Upper lobe of left lung (tissue), 6 donors: ENCODE measurements at regions not wholly inside any gene's neighbourhood (a gene's known extent, or its start where the extent isn't known, plus 50 kb on each side); places are given as distances from the start of the nearest gene placed in this dataset.

Source experiments
- ATAC-seq, 2 donors: fragments of 200-7000 bp; cut with Tn5 transposase; one replicate each; pipeline ENCODE4 v1.9.1; 2022; ENCODE audit warnings: mild to moderate bottlenecking in 2 of 2, moderate library complexity in 2 of 2; ENCODE audit not compliant: low FRiP score in 2 of 2
- DNase-seq, 2 donors: peaks; one replicate each; pipeline ENCODE4 v3.0.0-alpha.2; 2019 to 2020
- H3K27ac ChIP-seq, 4 donors: fragments of 200-600 bp; sonication (generic); one replicate each; pipeline ENCODE4 v1.5.1; 2016 to 2019
- H3K27me3 ChIP-seq, 4 donors: fragments of 200-600 bp; sonication (generic); one replicate each; pipeline ENCODE4 v1.5.1; 2017 to 2019
- H3K36me3 ChIP-seq, 4 donors: fragments of 200-600 bp; sonication (generic); one replicate each; pipeline ENCODE4 v1.5.1; 2016 to 2019
- H3K4me1 ChIP-seq, 4 donors: fragments of 200-600 bp; sonication (generic); one replicate each; pipeline ENCODE4 v1.5.1; 2018 to 2019
- H3K4me3 ChIP-seq, 4 donors: fragments of 200-600 bp; sonication (generic); one replicate each; pipeline ENCODE4 v1.5.1; 2017 to 2019; ENCODE audit warnings: mild to moderate bottlenecking in 2 of 4, moderate library complexity in 1 of 4
- H3K9me3 ChIP-seq, 4 donors: fragments of 200-600 bp; sonication (generic); one replicate each; pipeline ENCODE4 v1.5.1; 2018 to 2019
- CTCF ChIP-seq, 6 experiments: fragments of 450-650 bp in 4 of 6; fragments of 200-600 bp in 2 of 6; sonication (generic) in 2 of 6; IDR thresholded peaks; one replicate each; pipeline ENCODE4 v1.5.1; 2016 to 2019; ENCODE audit warnings: antibody characterized with exemption in 6 of 6
- EP300 ChIP-seq, 4 donors: sonication (generic); formaldehyde crosslinking; IDR thresholded peaks; one replicate each; pipeline ENCODE4 v1.5.1; 2017; ENCODE audit warnings: antibody characterized with exemption in 4 of 4, control low read depth in 2 of 4
- POLR2A ChIP-seq, 4 donors: fragments of 450-650 bp; IDR thresholded peaks; one replicate each; pipeline ENCODE4 v1.5.1; 2016 to 2017; ENCODE audit warnings: antibody characterized with exemption in 4 of 4, mild to moderate bottlenecking in 2 of 4
- POLR2AphosphoS5 ChIP-seq, 2 donors: sonication (generic); formaldehyde crosslinking; IDR thresholded peaks; one replicate each; pipeline ENCODE4 v1.5.1; 2017; ENCODE audit warnings: antibody characterized with exemption in 2 of 2
- WGBS, 2 donors: methylation state at CpG; one replicate each; pipeline ENCODE4 v1.1.5; 2017 to 2018; 5-methylcytosine and 5-hydroxymethylcytosine counted together
- donor health status: DM: no; HTN: no; CAD: no; lungs with moderate emphysema.
- donor health status: DM: no; HTN: yes; CAD: no; lungs with severe emphysema.

- TF ChIP-seq POLR2AphosphoS5 (IDR thresholded peaks at IDR 0.05) (no peak), CTCF (IDR thresholded peaks at IDR 0.05) (no peak), EP300 (IDR thresholded peaks at IDR 0.05) (no peak), POLR2A (IDR thresholded peaks at IDR 0.05) (no peak)
- DNase-seq (peak in 1 of 2 donors; percentile 52), ATAC-seq (peak in 1 of 2 donors; percentile 30)
- Histone ChIP-seq H3K9me3 (no peaks in the 10 kb centered on the region), H3K4me1 (no peaks in the 10 kb centered on the region), H3K36me3 (no peaks in the 10 kb centered on the region), H3K27ac (no peak overlapping the region), H3K27me3 (no peaks in the 10 kb centered on the region), H3K4me3 (no peak overlapping the region)
- WGBS, 2 donors = 73 to 82% methylated on average over 10 of the region's 10 CpGs
Observed at GRCh38 chr4:189497996-189498395, 442.7 kb upstream of the FRG1 start.

GRCh38 chr4:189498457-189498856 lies 442.2 kb upstream of the FRG1 start:
- Histone ChIP-seq H3K27ac (no peak overlapping the region), H3K36me3 (no peaks in the 10 kb centered on the region), H3K9me3 (no peaks in the 10 kb centered on the region), H3K4me3 (no peak overlapping the region), H3K27me3 (no peaks in the 10 kb centered on the region), H3K4me1 (no peaks in the 10 kb centered on the region)
- peak in 1 of 2 donors; percentile 34 for ATAC-seq
- peak in 1 of 2 donors; percentile 36 for DNase-seq
- TF ChIP-seq CTCF (IDR thresholded peaks at IDR 0.05) = no peak
- no peak for TF ChIP-seq POLR2A (IDR thresholded peaks at IDR 0.05)
- no peak for TF ChIP-seq POLR2AphosphoS5 (IDR thresholded peaks at IDR 0.05)
- no peak for TF ChIP-seq EP300 (IDR thresholded peaks at IDR 0.05)
- WGBS, 2 donors = 41 to 58% methylated on average over 8 of the region's 8 CpGs

- H3K4me1 ChIP-seq = no peaks in the 10 kb centered on the region
- DNase-seq = peak in 1 of 2 donors; percentile 34
- no peak overlapping the region for H3K4me3 ChIP-seq
- no peaks in the 10 kb centered on the region for H3K27me3 ChIP-seq
- H3K36me3 ChIP-seq = no peaks in the 10 kb centered on the region
- no peak overlapping the region for H3K27ac ChIP-seq
- WGBS, 2 donors = 81 to 87% methylated on average over 4 to 7 of the region's 7 CpGs
- no peaks in the 10 kb centered on the region for H3K9me3 ChIP-seq
- no peak for TF ChIP-seq CTCF (IDR thresholded peaks at IDR 0.05)
- no peak for TF ChIP-seq EP300 (IDR thresholded peaks at IDR 0.05)
- no peak for TF ChIP-seq POLR2A (IDR thresholded peaks at IDR 0.05)
- TF ChIP-seq POLR2AphosphoS5 (IDR thresholded peaks at IDR 0.05) = no peak
- ATAC-seq = no peak
Observed at GRCh38 chr4:189499696-189500095, 441.0 kb upstream of the FRG1 start.

- Histone ChIP-seq H3K27me3 (no peaks in the 10 kb centered on the region), H3K4me1 (no peaks in the 10 kb centered on the region), H3K27ac (no peak overlapping the region), H3K36me3 (no peaks in the 10 kb centered on the region), H3K4me3 (no peak overlapping the region), H3K9me3 (no peaks in the 10 kb centered on the region)
- DNase-seq (no peak), ATAC-seq (no peak)
- TF ChIP-seq POLR2AphosphoS5 (IDR thresholded peaks at IDR 0.05) (no peak), POLR2A (IDR thresholded peaks at IDR 0.05) (no peak), CTCF (IDR thresholded peaks at IDR 0.05) (no peak), EP300 (IDR thresholded peaks at IDR 0.05) (no peak)
- 78 to 88% methylated on average over 5 of the region's 5 CpGs for WGBS, 2 donors
Observed at GRCh38 chr4:189500970-189501369, 439.7 kb upstream of the FRG1 start.

- Histone ChIP-seq H3K4me3 (no peak overlapping the region), H3K36me3 (no peaks in the 10 kb centered on the region), H3K27me3 (no peaks in the 10 kb centered on the region), H3K4me1 (no peaks in the 10 kb centered on the region), H3K27ac (no peak overlapping the region), H3K9me3 (no peaks in the 10 kb centered on the region)
- ATAC-seq (no peak), DNase-seq (no peak)
- 80 to 84% methylated on average over 12 of the region's 12 CpGs for WGBS, 2 donors
- TF ChIP-seq CTCF (IDR thresholded peaks at IDR 0.05) (no peak), POLR2AphosphoS5 (IDR thresholded peaks at IDR 0.05) (no peak), POLR2A (IDR thresholded peaks at IDR 0.05) (no peak), EP300 (IDR thresholded peaks at IDR 0.05) (no peak)
Observed at GRCh38 chr4:189502841-189503435, 437.7 kb upstream of the FRG1 start.
